Lower leg skin (tissue), 4 donors: ENCODE measurements at regions not wholly inside any gene's neighbourhood (a gene's known extent, or its start where the extent isn't known, plus 50 kb on each side); places are given as distances from the start of the nearest gene placed in this dataset.

ENCODE experiments used
- DNase-seq, 2 donors: peaks; one replicate each; pipeline ENCODE4 v3.0.0-alpha.2; 2019; ENCODE audit warnings: low spot score in 2 of 2
- H3K4me3 ChIP-seq: fragments of 200-600 bp; sonication (generic); 2 replicates; pipeline ENCODE4 v1.5.1; 2017; ENCODE audit warnings: mild to moderate bottlenecking, low read depth; ENCODE audit not compliant: poor library complexity, severe bottlenecking
- POLR2A ChIP-seq, 2 donors: fragments of 450-650 bp; IDR thresholded peaks; one replicate each; pipeline ENCODE4 v1.6.1; 2016 to 2017; ENCODE audit warnings: antibody characterized with exemption in 2 of 2, mild to moderate bottlenecking in 1 of 2, moderate library complexity in 1 of 2
- WGBS, 2 donors: methylation state at CpG; one replicate each; pipeline ENCODE4 v1.1.5; 2018; 5-methylcytosine and 5-hydroxymethylcytosine counted together
- intact Hi-C: fragments of 100-400 bp; cut with DNase I; formaldehyde crosslinking; loops from one replicate; pipeline ENCODE4 v1.15.0; 2023; ENCODE audit warnings: low total_unique reads
- TF ChIP-seq, protein P1 (sequence below), 3 donors: fragments of 450-650 bp; IDR thresholded peaks; one replicate each; pipeline ENCODE4 v1.5.1; 2016; ENCODE audit warnings: antibody characterized with exemption in 3 of 3, mild to moderate bottlenecking in 3 of 3, moderate library complexity in 2 of 3

DNA sequence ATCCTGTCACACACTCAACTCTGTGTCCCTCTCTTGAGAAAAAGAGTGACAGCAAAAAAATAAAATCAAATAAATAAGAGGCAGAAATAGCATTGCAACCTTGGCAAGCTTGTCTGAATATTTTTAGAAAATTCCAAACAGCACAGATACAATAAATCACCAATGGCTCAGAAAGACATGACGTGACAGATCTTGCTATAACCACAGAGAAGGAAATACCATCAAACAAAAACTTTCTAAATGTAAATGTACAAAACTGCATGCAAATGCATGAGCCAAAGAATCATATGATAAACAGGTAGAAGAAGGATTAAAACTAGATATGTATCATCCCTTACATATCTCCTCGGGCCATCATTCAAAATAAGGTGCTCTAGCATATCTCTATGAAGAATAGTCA, 549.2 kb upstream of the NOX3 start:
- 48 to 51% methylated on average over 2 of the region's 2 CpGs for WGBS, 2 donors
- intact Hi-C loops, result no loop called here

GRCh38 chr6:155996151-155996550, 540.5 kb upstream of the NOX3 start:
- TF ChIP-seq, protein P1, sequence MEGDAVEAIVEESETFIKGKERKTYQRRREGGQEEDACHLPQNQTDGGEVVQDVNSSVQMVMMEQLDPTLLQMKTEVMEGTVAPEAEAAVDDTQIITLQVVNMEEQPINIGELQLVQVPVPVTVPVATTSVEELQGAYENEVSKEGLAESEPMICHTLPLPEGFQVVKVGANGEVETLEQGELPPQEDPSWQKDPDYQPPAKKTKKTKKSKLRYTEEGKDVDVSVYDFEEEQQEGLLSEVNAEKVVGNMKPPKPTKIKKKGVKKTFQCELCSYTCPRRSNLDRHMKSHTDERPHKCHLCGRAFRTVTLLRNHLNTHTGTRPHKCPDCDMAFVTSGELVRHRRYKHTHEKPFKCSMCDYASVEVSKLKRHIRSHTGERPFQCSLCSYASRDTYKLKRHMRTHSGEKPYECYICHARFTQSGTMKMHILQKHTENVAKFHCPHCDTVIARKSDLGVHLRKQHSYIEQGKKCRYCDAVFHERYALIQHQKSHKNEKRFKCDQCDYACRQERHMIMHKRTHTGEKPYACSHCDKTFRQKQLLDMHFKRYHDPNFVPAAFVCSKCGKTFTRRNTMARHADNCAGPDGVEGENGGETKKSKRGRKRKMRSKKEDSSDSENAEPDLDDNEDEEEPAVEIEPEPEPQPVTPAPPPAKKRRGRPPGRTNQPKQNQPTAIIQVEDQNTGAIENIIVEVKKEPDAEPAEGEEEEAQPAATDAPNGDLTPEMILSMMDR (IDR thresholded peaks at IDR 0.05), result no peak
- no peak for TF ChIP-seq POLR2A (IDR thresholded peaks at IDR 0.05)
- DNase-seq, result no peak
- 84 to 91% methylated on average over 1 of the region's 1 CpG for WGBS, 2 donors
- intact Hi-C loops, result no loop called here
- H3K4me3 ChIP-seq, result no peak overlapping the region

More for the DNA sequence above, 549.2 kb upstream of the NOX3 start:
- DNase-seq, result no peak
- no peak for TF ChIP-seq POLR2A (IDR thresholded peaks at IDR 0.05)
- TF ChIP-seq, protein P1 (IDR thresholded peaks at IDR 0.05), result no peak
- no peak overlapping the region for H3K4me3 ChIP-seq

DNA sequence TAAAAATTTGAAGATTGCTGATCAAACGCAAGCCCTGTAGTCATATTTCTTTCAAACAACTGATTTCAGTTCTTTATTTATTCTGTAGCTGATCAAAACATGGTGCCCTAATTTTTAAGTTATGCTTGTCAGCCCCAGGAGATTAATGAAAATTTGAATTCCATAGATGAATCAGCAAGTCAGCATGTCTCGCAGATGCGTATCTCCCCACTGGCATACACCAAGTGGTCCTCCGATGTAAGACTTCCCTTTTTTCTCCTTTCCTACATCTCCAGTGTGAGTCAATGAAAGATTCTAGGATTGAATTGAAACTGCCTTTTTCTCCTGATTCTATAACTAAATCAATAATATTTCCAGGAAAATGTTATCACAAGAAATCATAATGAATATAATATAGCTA, 539.6 kb upstream of the NOX3 start:
- intact Hi-C loops, result no loop called here
- TF ChIP-seq, protein P1 (IDR thresholded peaks at IDR 0.05), result no peak
- TF ChIP-seq POLR2A (IDR thresholded peaks at IDR 0.05), result no peak
- WGBS, 2 donors, result 75 to 82% methylated on average over 4 of the region's 4 CpGs
- no peak overlapping the region for H3K4me3 ChIP-seq
- no peak for DNase-seq

DNA sequence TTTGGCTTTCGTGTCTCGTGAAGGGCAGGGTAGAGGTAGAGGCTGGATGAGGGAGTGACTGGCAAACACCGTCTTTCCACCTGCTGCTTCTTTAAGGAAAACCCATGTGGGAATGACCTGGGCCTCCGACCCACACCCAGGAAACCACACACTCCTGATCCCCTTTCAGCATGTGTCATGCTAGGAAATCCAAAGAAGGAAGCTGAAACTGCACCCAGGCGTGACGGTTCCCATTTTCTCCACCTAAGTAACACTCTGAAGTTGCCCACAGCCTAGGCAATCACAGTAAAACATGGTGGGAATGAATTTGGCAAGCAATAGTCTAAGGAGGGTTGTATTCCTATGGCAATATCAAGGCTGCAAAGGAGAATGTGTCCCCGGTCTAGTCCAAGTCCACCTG, 538.4 kb upstream of the NOX3 start:
- no peak overlapping the region for H3K4me3 ChIP-seq
- intact Hi-C loops, result no loop called here
- 84 to 90% methylated on average over 7 of the region's 7 CpGs for WGBS, 2 donors
- TF ChIP-seq, protein P1 (IDR thresholded peaks at IDR 0.05), result no peak
- no peak for TF ChIP-seq POLR2A (IDR thresholded peaks at IDR 0.05)
- DNase-seq, result no peak

- no peak overlapping the region for H3K4me3 ChIP-seq
- intact Hi-C loops, result no loop called here
- no peak for DNase-seq
- TF ChIP-seq POLR2A (IDR thresholded peaks at IDR 0.05), result no peak
- TF ChIP-seq, protein P1 (IDR thresholded peaks at IDR 0.05), result no peak
- WGBS, 2 donors, result 74 to 78% methylated on average over 6 of the region's 6 CpGs
Measured at GRCh38 chr6:155993240-155993639, 537.6 kb upstream of the NOX3 start.

- 22 to 29% methylated on average over 3 of the region's 3 CpGs for WGBS, 2 donors
- TF ChIP-seq, protein P1 (IDR thresholded peaks at IDR 0.05), result no peak
- TF ChIP-seq POLR2A (IDR thresholded peaks at IDR 0.05), result no peak
- H3K4me3 ChIP-seq, result no peak overlapping the region
- intact Hi-C loops, result no loop called here
- DNase-seq, result no peak
Measured at GRCh38 chr6:155985660-155986138, 530.1 kb upstream of the NOX3 start.
